ENCODE measurements at regions not wholly inside any gene's neighbourhood (a gene's known extent, or its start where the extent isn't known, plus 50 kb on each side); places are given as distances from the start of the nearest gene placed in this dataset.

DNA sequence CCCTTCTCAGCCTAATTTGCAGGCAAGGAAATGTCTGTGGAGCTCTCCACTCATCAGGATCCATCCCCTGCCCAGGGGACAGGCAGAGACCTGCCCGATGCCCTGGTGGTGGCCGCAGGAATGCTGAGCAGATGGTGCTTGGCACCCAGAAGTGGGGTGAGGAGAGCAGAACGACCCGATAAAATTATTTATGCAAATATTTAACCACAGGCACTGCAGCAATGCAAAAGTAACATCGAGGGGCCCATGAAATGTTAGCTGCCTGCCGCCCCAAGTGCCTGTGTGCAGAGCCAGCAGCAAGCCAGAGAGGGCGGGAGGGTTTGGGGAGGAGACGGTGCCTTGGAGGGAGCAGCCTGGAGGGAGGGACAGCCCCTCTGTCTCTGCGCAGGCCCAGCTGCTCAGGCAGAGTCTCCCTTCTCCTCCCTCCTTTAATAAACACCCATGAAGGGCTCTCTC lies 205.5 kb downstream of the CTTN start (continued):
- TF ChIP-seq, protein P1, sequence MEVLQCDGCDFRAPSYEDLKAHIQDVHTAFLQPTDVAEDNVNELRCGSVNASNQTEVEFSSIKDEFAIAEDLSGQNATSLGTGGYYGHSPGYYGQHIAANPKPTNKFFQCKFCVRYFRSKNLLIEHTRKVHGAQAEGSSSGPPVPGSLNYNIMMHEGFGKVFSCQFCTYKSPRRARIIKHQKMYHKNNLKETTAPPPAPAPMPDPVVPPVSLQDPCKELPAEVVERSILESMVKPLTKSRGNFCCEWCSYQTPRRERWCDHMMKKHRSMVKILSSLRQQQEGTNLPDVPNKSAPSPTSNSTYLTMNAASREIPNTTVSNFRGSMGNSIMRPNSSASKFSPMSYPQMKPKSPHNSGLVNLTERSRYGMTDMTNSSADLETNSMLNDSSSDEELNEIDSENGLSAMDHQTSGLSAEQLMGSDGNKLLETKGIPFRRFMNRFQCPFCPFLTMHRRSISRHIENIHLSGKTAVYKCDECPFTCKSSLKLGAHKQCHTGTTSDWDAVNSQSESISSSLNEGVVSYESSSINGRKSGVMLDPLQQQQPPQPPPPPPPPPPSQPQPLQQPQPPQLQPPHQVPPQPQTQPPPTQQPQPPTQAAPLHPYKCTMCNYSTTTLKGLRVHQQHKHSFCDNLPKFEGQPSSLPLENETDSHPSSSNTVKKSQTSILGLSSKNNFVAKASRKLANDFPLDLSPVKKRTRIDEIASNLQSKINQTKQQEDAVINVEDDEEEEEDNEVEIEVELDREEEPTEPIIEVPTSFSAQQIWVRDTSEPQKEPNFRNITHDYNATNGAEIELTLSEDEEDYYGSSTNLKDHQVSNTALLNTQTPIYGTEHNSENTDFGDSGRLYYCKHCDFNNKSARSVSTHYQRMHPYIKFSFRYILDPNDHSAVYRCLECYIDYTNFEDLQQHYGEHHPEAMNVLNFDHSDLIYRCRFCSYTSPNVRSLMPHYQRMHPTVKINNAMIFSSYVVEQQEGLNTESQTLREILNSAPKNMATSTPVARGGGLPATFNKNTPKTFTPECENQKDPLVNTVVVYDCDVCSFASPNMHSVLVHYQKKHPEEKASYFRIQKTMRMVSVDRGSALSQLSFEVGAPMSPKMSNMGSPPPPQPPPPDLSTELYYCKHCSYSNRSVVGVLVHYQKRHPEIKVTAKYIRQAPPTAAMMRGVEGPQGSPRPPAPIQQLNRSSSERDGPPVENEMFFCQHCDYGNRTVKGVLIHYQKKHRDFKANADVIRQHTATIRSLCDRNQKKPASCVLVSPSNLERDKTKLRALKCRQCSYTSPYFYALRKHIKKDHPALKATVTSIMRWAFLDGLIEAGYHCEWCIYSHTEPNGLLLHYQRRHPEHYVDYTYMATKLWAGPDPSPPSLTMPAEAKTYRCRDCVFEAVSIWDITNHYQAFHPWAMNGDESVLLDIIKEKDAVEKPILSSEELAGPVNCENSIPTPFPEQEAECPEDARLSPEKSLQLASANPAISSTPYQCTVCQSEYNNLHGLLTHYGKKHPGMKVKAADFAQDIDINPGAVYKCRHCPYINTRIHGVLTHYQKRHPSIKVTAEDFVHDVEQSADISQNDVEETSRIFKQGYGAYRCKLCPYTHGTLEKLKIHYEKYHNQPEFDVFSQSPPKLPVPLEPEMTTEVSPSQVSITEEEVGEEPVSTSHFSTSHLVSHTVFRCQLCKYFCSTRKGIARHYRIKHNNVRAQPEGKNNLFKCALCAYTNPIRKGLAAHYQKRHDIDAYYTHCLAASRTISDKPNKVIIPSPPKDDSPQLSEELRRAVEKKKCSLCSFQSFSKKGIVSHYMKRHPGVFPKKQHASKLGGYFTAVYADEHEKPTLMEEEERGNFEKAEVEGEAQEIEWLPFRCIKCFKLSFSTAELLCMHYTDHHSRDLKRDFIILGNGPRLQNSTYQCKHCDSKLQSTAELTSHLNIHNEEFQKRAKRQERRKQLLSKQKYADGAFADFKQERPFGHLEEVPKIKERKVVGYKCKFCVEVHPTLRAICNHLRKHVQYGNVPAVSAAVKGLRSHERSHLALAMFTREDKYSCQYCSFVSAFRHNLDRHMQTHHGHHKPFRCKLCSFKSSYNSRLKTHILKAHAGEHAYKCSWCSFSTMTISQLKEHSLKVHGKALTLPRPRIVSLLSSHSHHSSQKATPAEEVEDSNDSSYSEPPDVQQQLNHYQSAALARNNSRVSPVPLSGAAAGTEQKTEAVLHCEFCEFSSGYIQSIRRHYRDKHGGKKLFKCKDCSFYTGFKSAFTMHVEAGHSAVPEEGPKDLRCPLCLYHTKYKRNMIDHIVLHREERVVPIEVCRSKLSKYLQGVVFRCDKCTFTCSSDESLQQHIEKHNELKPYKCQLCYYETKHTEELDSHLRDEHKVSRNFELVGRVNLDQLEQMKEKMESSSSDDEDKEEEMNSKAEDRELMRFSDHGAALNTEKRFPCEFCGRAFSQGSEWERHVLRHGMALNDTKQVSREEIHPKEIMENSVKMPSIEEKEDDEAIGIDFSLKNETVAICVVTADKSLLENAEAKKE (CRISPR knock-in tag; IDR thresholded peaks at IDR 0.05), result no peak

DNA sequence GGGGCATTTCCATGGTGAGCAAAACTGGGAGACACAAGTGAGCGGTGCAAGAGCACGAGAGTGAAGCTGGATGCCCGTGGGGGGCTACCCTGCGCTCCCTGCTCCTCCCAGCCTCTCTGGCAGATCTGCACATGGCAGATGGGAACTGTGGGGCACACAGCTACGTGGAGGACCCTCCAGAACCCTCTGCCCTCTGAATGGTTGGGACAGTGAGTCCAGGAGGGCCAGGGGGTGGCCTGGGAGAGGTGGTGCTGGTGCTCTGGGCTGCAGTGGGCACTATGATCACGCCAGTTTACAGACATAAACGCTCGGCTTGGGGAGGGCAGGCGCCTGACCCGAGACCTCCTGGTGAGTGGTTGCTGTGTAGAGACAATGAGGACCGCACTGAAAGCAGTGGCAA lies 205.9 kb downstream of the CTTN start:
- DNase-seq (ENCODE audit: low spot score), result no peak
- H3K27me3 Mint-ChIP-seq (ENCODE audit: insufficient read depth, low read depth, poor library complexity), result peaks cover 17% of the 10 kb centered on the region
- peaks cover 44% of the 10 kb centered on the region for H3K4me1 Mint-ChIP-seq
- Histone ChIP-seq H3K27ac (ENCODE audit: low read depth) (no peak overlapping the region), H3K79me2 (replicated peaks; ENCODE audit: insufficient read depth) (peaks cover 12% of the 10 kb centered on the region), H3K27me3 (ENCODE audit: insufficient read depth) (no peaks in the 10 kb centered on the region), H3K4me3 (no peak overlapping the region), H4K20me1 (replicated peaks; ENCODE audit: insufficient read depth) (peaks cover 6% of the 10 kb centered on the region), H2AFZ (no peak overlapping the region), H3K4me2 (no peak overlapping the region), H3K36me3 (ENCODE audit: insufficient read depth) (no peaks in the 10 kb centered on the region), H3K9me2 (ENCODE audit: insufficient read depth) (no peaks in the 10 kb centered on the region), H3F3A (replicated peaks; ENCODE audit: low read depth) (no peaks in the 10 kb centered on the region), H3K4me1 (ENCODE audit: insufficient read depth) (peaks cover 14% of the 10 kb centered on the region)
- ATAC-seq, result no peak
- no peak overlapping the region for H3K27ac Mint-ChIP-seq
- H3K9me3 Mint-ChIP-seq, result no peaks in the 10 kb centered on the region
- H3K4me3 Mint-ChIP-seq, result no peak overlapping the region
- H3K36me3 Mint-ChIP-seq (ENCODE audit: low read depth), result no peaks in the 10 kb centered on the region; the same call in 1 of the 3 replicates
- TF ChIP-seq JUNB (IDR thresholded peaks at IDR 0.05; ENCODE audit: unreplicated experiment) (no peak), NANOG (IDR thresholded peaks at IDR 0.05; ENCODE audit: borderline replicate concordance) (no peak), POLR2AphosphoS5 (IDR thresholded peaks at IDR 0.05; ENCODE audit: low read depth) (no peak), STAT1 (IDR thresholded peaks at IDR 0.05; ENCODE audit: unreplicated experiment) (no peak), EZH2 (IDR thresholded peaks at IDR 0.05; ENCODE audit: low read depth, unreplicated experiment) (no peak)
- TF ChIP-seq, protein P1 (CRISPR knock-in tag; IDR thresholded peaks at IDR 0.05), result no peak

All from GM23338 (cell line).